ENCODE measurements at regions not wholly inside any gene's neighbourhood (a gene's known extent, or its start where the extent isn't known, plus 50 kb on each side); places are given as distances from the start of the nearest gene placed in this dataset.

DNA sequence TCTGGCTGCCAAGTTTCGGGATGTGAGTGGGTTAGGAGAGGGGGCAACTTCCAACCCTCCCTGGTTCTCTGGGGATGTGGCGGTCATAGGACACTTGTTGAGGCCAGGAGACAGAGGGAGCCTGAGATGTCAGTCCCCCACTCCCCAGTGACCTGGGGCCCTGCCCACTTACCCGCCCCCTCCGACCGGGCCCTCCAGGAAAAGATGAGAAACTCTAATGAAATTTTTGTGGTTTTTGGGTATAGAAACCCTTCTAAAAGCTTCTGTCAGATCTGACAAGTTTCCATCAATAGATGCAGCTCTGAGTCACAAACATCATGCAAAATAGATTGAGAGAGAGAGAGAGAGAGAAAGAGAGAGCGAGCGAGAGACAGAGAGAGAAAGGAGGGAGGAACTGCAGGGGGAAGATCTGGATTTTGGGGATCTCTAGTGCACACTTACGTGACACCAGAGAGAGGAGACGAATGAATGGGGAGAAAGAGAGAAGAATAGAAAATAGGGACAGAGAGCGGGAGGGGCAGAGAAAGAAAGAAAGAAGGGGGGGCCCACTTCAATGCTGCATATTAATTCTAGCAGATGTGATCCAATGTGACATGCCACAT is 94.0 kb downstream of the PTPRS start:
- Mint-ChIP-seq H3K9me3 (no peaks in the 10 kb centered on the region), H3K4me1 (ENCODE audit: low read depth) (no peaks in the 10 kb centered on the region), H3K27me3 (peaks cover 5% of the 10 kb centered on the region), H3K36me3 (ENCODE audit: low read depth) (no peaks in the 10 kb centered on the region), H3K27ac (no peak overlapping the region), H3K4me3 (no peak overlapping the region)
- Histone ChIP-seq H3K27ac (ENCODE audit: low read depth in 1 of 2, low read length in 2 of 2) (no peak overlapping the region), H3K4me1 (ENCODE audit: insufficient read depth, low read length) (no peaks in the 10 kb centered on the region), H3K27me3 (ENCODE audit: control insufficient read depth in 1 of 2, insufficient read depth in 2 of 2, low read length in 2 of 2) (no peaks in the 10 kb centered on the region), H3K9me3 (ENCODE audit: control insufficient read depth in 1 of 2, insufficient read depth in 1 of 2, low read length in 2 of 2) (peaks cover 0 to 9% of the 10 kb centered on the region in 2 experiments), H3K36me3 (ENCODE audit: insufficient read depth, low read length) (no peaks in the 10 kb centered on the region), H3K4me3 (ENCODE audit: low read length) (no peak overlapping the region)
- no peak for DNase-seq
- TF ChIP-seq, protein P1, sequence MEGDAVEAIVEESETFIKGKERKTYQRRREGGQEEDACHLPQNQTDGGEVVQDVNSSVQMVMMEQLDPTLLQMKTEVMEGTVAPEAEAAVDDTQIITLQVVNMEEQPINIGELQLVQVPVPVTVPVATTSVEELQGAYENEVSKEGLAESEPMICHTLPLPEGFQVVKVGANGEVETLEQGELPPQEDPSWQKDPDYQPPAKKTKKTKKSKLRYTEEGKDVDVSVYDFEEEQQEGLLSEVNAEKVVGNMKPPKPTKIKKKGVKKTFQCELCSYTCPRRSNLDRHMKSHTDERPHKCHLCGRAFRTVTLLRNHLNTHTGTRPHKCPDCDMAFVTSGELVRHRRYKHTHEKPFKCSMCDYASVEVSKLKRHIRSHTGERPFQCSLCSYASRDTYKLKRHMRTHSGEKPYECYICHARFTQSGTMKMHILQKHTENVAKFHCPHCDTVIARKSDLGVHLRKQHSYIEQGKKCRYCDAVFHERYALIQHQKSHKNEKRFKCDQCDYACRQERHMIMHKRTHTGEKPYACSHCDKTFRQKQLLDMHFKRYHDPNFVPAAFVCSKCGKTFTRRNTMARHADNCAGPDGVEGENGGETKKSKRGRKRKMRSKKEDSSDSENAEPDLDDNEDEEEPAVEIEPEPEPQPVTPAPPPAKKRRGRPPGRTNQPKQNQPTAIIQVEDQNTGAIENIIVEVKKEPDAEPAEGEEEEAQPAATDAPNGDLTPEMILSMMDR (IDR thresholded peaks at IDR 0.05), result no peak
- ChIA-PET POLR2A (no interaction called here), CTCF (no interaction called here)
- intact Hi-C loops (cut with DNase I, micrococcal nuclease), result no loop called here
- no peak for ATAC-seq (ENCODE audit: poor library complexity)

DNA sequence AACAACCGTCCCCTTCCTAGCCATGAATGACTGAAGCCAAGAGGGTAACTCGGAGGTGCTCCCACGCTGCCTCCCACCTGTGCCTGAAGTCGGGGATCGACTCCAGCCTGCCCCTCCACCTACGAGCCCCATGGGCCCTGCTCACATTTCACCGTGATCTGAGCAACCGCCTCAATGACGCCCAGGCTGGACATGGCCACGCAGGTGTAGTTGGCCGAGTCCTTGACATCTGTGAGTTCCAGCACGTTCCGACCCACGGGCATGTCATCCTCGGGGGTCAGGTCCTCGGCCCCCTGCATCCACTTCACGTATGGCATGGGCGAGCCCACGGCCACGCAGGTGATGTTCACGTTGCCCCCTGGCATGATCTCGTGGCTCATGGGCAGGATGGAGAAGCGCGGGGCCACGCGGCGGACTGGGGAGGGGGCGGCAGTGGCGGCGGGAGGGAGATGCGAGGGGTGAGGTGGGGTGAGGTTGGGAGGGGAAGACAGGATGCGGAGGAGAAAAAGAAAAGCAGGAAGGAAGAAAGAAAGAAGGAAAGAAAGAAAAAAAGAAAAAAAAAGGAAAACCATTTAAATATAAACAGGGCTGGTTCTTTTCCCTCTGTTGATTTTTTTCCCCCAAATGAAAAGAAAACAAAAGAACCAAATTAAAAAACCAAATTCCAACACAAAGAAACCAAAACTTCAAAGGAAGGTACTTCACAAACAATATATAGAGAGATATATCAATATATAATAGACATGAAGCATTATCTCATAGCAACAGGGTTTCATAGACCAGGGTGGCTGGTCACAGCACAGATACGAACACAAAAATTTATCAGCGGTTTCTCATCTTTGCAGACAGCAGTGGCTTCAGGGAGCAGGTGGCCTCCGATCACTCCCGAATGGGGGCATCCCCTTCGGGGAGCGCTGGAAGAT is 94.7 kb downstream of the PTPRS start:
- intact Hi-C loops (cut with DNase I, micrococcal nuclease), result no loop called here
- TF ChIP-seq, protein P1 (IDR thresholded peaks at IDR 0.05), result no peak
- ChIA-PET CTCF (no interaction called here), POLR2A (no interaction called here)
- Mint-ChIP-seq H3K4me3 (no peak overlapping the region), H3K9me3 (no peaks in the 10 kb centered on the region), H3K36me3 (ENCODE audit: low read depth) (no peaks in the 10 kb centered on the region), H3K4me1 (ENCODE audit: low read depth) (no peaks in the 10 kb centered on the region), H3K27me3 (peaks cover 5% of the 10 kb centered on the region), H3K27ac (no peak overlapping the region)
- H3K4me1 ChIP-seq (ENCODE audit: insufficient read depth, low read length), result no peaks in the 10 kb centered on the region
- DNase-seq (no peak), ATAC-seq (ENCODE audit: poor library complexity) (no peak)
- no peak overlapping the region for H3K27ac ChIP-seq (ENCODE audit: low read depth in 1 of 2, low read length in 2 of 2)
- no peak overlapping the region for H3K4me3 ChIP-seq (ENCODE audit: low read length)
- H3K9me3 ChIP-seq (ENCODE audit: control insufficient read depth in 1 of 2, insufficient read depth in 1 of 2, low read length in 2 of 2), result peaks cover 0 to 9% of the 10 kb centered on the region in 2 experiments
- no peaks in the 10 kb centered on the region for H3K27me3 ChIP-seq (ENCODE audit: control insufficient read depth in 1 of 2, insufficient read depth in 2 of 2, low read length in 2 of 2)
- H3K36me3 ChIP-seq (ENCODE audit: insufficient read depth, low read length), result no peaks in the 10 kb centered on the region

DNA sequence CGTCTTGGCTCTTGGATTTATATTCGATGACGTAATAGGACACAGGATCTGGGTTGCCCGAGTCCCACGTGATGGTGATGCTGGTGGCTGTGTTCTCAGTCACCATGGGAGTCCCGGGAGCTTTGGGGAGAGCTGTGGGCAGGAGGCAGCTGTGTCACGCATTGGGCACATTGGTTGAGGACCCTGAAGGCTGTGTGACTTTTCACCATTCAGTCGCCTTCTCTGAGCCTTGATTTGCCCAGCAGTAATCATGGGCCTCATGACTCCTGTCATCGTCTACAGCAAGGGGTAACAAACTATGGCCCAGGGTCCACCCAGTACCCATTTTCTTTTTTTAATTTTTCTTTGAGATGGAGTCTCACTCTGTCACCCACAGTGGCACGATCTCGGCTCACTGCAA is 96.3 kb downstream of the PTPRS start:
- H3K36me3 Mint-ChIP-seq (ENCODE audit: low read depth), result no peaks in the 10 kb centered on the region
- H3K9me3 Mint-ChIP-seq, result no peaks in the 10 kb centered on the region
- TF ChIP-seq, protein P1 (IDR thresholded peaks at IDR 0.05), result no peak
- no peaks in the 10 kb centered on the region for H3K4me1 Mint-ChIP-seq (ENCODE audit: low read depth)
- no peak overlapping the region for H3K4me3 Mint-ChIP-seq
- no peak for ATAC-seq (ENCODE audit: poor library complexity)
- peaks cover 5% of the 10 kb centered on the region for H3K27me3 Mint-ChIP-seq
- POLR2A ChIA-PET, result no interaction called here
- Histone ChIP-seq H3K9me3 (ENCODE audit: control insufficient read depth in 1 of 2, insufficient read depth in 1 of 2, low read length in 2 of 2) (peaks cover 0 to 4% of the 10 kb centered on the region in 2 experiments), H3K27ac (ENCODE audit: low read depth in 1 of 2, low read length in 2 of 2) (no peak overlapping the region), H3K4me1 (ENCODE audit: insufficient read depth, low read length) (no peaks in the 10 kb centered on the region), H3K27me3 (ENCODE audit: control insufficient read depth in 1 of 2, insufficient read depth in 2 of 2, low read length in 2 of 2) (no peaks in the 10 kb centered on the region), H3K4me3 (ENCODE audit: low read length) (no peak overlapping the region), H3K36me3 (ENCODE audit: insufficient read depth, low read length) (no peaks in the 10 kb centered on the region)
- no peak for DNase-seq
- intact Hi-C loops (cut with DNase I, micrococcal nuclease), result no loop called here
- H3K27ac Mint-ChIP-seq, result no peak overlapping the region
- CTCF ChIA-PET, result no interaction called here
